ENCODE measurements at regions not wholly inside any gene's neighbourhood (a gene's known extent, or its start where the extent isn't known, plus 50 kb on each side); places are given as distances from the start of the nearest gene placed in this dataset.

DNA sequence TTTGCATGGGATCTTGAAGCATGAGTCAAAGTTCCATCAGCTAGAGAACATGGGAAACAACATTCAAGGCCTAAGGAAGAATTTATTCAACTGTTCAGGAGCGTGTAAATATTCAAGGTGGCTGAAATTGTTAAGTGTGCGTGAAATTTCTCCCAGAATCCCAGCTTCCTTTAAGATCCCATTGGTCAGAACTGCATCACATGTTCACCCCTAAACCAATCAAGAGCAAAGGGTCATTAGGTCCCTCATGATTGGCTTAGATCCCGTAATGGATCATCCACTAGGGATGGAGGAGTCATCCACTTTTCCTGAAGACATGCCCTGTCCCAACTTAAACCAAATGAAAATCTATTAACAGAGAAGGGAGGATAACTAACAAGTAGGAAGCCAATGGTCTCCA is 201.6 kb downstream of the TMEM114 start:
- TF ChIP-seq, protein P1, sequence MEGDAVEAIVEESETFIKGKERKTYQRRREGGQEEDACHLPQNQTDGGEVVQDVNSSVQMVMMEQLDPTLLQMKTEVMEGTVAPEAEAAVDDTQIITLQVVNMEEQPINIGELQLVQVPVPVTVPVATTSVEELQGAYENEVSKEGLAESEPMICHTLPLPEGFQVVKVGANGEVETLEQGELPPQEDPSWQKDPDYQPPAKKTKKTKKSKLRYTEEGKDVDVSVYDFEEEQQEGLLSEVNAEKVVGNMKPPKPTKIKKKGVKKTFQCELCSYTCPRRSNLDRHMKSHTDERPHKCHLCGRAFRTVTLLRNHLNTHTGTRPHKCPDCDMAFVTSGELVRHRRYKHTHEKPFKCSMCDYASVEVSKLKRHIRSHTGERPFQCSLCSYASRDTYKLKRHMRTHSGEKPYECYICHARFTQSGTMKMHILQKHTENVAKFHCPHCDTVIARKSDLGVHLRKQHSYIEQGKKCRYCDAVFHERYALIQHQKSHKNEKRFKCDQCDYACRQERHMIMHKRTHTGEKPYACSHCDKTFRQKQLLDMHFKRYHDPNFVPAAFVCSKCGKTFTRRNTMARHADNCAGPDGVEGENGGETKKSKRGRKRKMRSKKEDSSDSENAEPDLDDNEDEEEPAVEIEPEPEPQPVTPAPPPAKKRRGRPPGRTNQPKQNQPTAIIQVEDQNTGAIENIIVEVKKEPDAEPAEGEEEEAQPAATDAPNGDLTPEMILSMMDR (conservative IDR thresholded peaks at IDR 0.05; ENCODE audit: low read length), result no peak
- no peak for TF ChIP-seq EZH2phosphoT487 (IDR thresholded peaks at IDR 0.05; ENCODE audit: borderline replicate concordance, low read depth, low read length)

All from OCI-LY7 (cell line).